SK-N-MC (cell line): ENCODE measurements at regions not wholly inside any gene's neighbourhood (a gene's known extent, or its start where the extent isn't known, plus 50 kb on each side); places are given as distances from the start of the nearest gene placed in this dataset.
"Not testable (repeated sequence)": the region's sequence is repeated elsewhere in the genome, so short reads cannot be mapped to it uniquely, and the experiment has no call there.

Source experiments
- DNase-seq: peaks from one replicate; pipeline ENCODE4 v3.0.0-alpha.2; 2011; ENCODE audit warnings: low read depth, low spot score
- H3K27ac ChIP-seq: fragments of 200-600 bp; sonication (generic); 2 replicates; pipeline ENCODE4 v1.5.1; 2016; ENCODE audit warnings: mixed run types
- H3K36me3 ChIP-seq: fragments of 200-600 bp; sonication (generic); 2 replicates; pipeline ENCODE4 v1.6.1; 2017; ENCODE audit warnings: antibody characterized with exemption, low read length, mixed read lengths; ENCODE audit not compliant: insufficient read depth
- H3K4me3 ChIP-seq: fragments of 200-600 bp; sonication (generic); 2 replicates; pipeline ENCODE4 v1.5.1; 2016
- H3K9ac ChIP-seq: fragments of 200-600 bp; sonication (generic); 2 replicates; pipeline ENCODE4 v1.8.0; 2017; ENCODE audit warnings: mixed run types, mixed read lengths; ENCODE audit not compliant: insufficient read length
- H3K9me3 ChIP-seq: fragments of 200-600 bp; sonication (generic); 2 replicates; pipeline ENCODE4 v1.6.1; 2017; ENCODE audit warnings: low read depth, mild to moderate bottlenecking, antibody characterized with exemption, low read length, moderate library complexity, mixed read lengths
- EZH2 ChIP-seq: fragments of 200-600 bp; sonication (generic); IDR thresholded peaks from one replicate; pipeline ENCODE4 v1.6.1; 2017; ENCODE audit warnings: antibody characterized with exemption
- FOXP2 ChIP-seq: optimal IDR thresholded peaks from 2 replicates; pipeline ENCODE3; 2011; ENCODE audit warnings: mild to moderate bottlenecking, moderate library complexity; ENCODE audit not compliant: insufficient read depth; ENCODE audit errors: extremely low read length, control extremely low read depth
- POLR2AphosphoS5 ChIP-seq: IDR thresholded peaks from 2 replicates; pipeline ENCODE4 v1.6.1; 2012; ENCODE audit warnings: mild to moderate bottlenecking, low read depth, low read length, borderline replicate concordance

DNA sequence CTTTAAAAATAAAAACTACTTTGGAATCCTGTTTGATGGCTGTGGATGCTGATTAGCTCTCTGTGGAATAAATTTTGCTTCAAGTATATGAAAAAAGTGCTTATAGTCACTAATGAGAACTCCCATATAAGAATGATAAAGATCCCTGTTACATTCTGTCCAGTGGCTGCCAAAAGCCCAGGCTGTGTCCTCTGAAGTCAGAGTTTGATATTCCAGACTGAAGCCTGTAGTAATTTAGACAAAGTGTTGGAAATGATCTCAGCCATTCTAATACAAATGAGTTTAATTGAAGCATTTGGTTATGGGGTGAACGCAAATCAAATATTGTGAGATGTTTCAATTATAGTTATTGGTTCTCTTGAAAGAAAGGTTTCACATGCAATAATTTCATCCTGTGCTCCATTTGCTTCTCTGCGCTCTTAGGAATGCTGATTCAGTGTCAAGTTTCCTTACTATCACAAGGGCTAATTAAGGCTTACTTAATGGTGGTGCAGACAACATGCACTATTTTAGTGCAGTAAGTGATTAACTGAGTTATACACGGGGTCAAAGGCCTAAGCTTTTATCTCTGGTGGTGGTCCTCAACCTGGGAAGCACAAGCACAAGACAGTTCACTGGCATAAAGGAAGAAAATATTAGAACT, 867.6 kb downstream of the SORCS1 start:
- Histone ChIP-seq H3K9ac (no peak overlapping the region), H3K9me3 (no peaks in the 10 kb centered on the region), H3K27ac (no peak overlapping the region), H3K4me3 (no peak overlapping the region), H3K36me3 (no peaks in the 10 kb centered on the region)
- TF ChIP-seq EZH2 = no peak
- no peak for TF ChIP-seq FOXP2
- no peak for TF ChIP-seq POLR2AphosphoS5
- DNase-seq = no peak

DNA sequence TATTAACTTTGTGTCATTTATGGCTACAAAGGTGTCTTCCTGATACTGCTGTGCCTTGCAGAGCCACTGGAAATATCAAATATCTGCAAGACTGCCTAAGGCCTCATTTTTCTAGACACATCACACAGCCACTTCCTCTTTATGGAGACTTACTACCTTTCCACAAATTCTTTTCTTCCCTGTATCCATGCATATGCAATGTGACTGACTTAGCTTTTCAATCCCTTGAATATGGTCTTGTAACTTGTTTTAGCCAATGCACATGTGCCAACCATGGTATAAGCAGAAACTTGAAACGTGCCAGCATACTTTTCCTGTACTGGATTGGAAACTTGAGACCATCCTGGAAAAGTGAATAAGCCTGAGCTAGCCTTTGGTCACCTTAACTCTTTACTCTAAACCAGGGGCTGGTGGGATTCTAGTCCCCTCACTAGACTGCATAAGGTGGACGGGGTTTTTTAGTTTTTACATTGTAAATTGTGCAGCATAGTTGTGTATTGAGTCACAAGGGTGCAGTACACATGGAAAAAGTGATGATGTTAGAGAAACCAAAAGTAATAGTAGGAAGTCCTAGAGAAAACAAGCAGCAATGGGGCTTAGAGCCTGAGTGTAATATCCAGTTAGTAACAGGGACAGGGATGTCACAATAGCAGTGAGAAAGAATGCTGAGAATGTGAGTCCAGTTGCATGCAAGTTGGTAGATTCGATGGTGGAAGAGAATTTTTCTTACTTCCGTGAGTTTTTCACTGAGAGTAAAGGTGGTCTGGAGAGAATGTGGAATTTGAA, 879.5 kb downstream of the SORCS1 start:
- Histone ChIP-seq H3K27ac (no peak overlapping the region), H3K4me3 (no peak overlapping the region), H3K36me3 (no peaks in the 10 kb centered on the region), H3K9ac (no peak overlapping the region), H3K9me3 (no peaks in the 10 kb centered on the region)
- no peak for TF ChIP-seq EZH2
- TF ChIP-seq POLR2AphosphoS5 = no peak
- no peak for TF ChIP-seq FOXP2
- DNase-seq = no peak

DNA sequence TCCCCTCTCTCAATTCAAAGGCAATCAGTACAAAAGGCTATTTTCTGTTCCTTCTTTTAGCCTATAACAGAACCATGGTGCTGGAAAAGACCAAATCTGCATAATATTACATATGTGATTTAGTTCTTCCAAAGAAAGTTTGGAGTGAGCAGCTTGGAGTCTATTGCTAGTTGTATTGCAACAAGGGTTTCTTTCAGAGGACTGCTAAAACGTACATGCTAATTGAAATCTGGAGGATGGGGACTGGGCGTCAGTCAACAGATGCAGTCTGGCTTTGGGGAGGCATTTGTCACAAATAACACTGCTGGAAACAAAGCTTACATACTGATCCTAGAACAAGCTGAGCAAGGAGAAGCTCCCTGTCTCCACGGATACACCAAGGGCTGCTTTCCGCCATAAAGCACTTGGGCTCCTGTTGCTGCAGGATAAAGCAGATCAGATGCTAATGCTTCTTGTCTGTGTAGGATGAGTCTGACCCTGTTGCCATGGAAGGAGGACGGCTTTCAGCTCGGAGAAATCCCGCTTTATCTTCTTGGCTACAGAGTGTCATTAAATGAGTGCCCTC, 883.5 kb downstream of the SORCS1 start:
- no peak for DNase-seq
- no peak overlapping the region for H3K27ac ChIP-seq
- TF ChIP-seq EZH2 = no peak
- TF ChIP-seq FOXP2 = no peak
- TF ChIP-seq POLR2AphosphoS5 = no peak
- no peaks in the 10 kb centered on the region for H3K9me3 ChIP-seq
- H3K4me3 ChIP-seq = no peak overlapping the region
- H3K9ac ChIP-seq = no peak overlapping the region
- no peaks in the 10 kb centered on the region for H3K36me3 ChIP-seq

DNA sequence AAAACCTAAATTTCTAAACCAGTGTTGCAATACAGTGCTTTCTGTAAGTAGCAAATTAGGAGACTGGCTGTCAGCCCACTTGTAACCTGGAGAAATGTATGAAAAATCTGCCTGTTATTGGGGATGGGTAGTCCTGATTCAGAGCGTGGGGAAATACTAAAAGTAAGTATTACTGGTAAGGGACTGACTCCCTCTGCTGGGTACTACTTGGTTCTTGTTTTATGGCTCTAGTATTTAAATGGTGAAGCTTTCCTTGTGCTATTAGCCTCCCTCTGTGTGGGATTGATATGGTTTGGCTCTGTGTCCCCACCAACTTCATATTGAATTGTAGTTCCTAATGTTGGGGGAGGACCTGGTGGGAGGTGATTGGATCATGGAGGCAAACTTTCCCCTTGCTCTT, 886.1 kb downstream of the SORCS1 start:
- H3K9ac ChIP-seq = no peak overlapping the region
- H3K36me3 ChIP-seq = no peaks in the 10 kb centered on the region
- no peak overlapping the region for H3K4me3 ChIP-seq
- TF ChIP-seq POLR2AphosphoS5 = no peak
- TF ChIP-seq FOXP2 = no peak
- no peak for TF ChIP-seq EZH2
- H3K27ac ChIP-seq = no peak overlapping the region
- DNase-seq = no peak
- H3K9me3 ChIP-seq = no peaks in the 10 kb centered on the region

DNA sequence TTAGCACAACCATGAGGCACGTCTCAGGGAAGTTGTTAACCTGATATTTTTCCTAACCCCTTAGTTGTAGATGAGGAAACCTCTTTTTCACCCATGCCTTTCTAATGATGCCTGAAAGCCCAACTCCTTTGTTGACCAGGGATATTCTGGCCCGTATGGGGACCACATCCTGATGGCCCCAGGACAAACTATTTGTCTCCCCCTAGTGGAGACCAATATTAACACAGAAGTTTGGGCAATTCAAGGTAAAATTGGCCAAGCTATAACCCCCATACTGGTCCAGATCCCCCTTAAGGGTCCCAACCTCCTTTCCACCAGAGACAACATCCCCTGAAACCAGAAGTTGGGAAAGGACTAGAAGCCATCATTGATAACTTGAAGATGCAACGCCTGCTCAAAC, 893.3 kb downstream of the SORCS1 start:
- Histone ChIP-seq H3K9ac (no peak overlapping the region), H3K27ac (no peak overlapping the region), H3K36me3 (no peaks in the 10 kb centered on the region), H3K9me3 (no peaks in the 10 kb centered on the region), H3K4me3 (no peak overlapping the region)
- TF ChIP-seq FOXP2 (no peak), POLR2AphosphoS5 (no peak), EZH2 (no peak)
- DNase-seq = no peak

DNA sequence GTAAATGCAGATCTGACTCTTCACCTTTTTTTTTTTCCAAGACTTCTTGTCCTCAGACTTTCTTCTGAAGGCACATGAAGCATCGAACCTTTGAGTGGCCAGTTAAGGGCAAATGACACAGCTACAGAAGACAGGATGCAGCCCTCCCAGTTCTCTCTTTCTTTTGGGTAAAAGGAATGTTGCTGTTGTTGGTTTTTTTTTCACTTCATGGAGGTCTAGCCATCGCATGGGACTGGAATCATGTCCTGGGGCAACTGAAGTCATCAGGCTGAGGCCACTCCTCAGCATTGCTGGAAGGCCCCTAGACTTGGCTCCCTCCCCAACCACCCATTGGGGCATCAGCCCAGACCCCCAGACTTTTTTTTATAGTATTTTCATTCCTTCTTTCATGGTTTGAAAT, 896.5 kb downstream of the SORCS1 start:
- TF ChIP-seq FOXP2 = no peak
- TF ChIP-seq EZH2 = no peak
- Histone ChIP-seq H3K9me3 (no peaks in the 10 kb centered on the region), H3K9ac (no peak overlapping the region), H3K4me3 (no peak overlapping the region), H3K36me3 (no peaks in the 10 kb centered on the region), H3K27ac (no peak overlapping the region)
- no peak for DNase-seq

DNA sequence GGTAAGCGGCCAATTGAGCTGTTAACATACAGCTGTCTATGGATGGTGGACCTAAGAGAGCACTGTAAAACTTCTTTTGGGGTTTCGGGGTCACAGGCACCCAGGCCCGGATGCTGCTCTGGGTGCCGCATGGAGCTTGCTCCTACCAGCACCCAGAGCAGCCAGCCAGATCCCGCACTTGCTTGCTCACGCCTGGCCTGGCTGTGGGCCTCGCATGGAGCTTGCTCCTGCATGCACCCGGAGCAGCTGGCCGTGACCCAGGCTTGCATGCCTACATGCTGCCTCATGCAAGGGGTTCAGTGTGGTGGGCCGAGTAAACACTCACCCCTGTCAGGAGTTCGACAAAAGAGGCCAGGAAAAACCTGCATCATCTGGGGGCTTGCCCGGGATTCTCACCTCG, 896.9 kb downstream of the SORCS1 start:
- Histone ChIP-seq H3K36me3 (no peaks in the 10 kb centered on the region), H3K9ac (no peak overlapping the region), H3K4me3 (no peak overlapping the region), H3K27ac (no peak overlapping the region), H3K9me3 (no peaks in the 10 kb centered on the region)
- no peak for TF ChIP-seq POLR2AphosphoS5
- no peak for TF ChIP-seq EZH2
- TF ChIP-seq FOXP2 = no peak
- DNase-seq = no peak

DNA sequence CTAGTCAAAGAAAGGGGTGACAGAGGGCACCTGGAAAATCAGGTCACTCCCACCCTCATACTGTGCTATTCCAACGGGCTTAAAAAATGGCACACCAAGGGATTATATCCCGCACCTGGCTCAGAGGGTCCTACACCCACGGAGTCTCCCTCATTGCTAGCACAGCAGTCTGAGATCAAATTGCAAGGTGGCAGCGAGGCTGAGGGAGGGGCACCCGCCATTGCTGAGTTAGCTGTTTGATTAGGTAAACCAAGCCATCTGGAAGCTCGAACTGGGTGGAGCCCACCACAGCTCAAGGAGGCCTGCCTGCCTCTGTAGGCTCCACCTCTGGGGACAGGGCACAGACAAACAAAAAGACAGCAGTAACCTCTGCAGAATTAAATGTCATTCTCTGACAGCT, 907.1 kb downstream of the SORCS1 start:
- not testable (repeated sequence) for H3K9ac ChIP-seq, H3K4me3 ChIP-seq, DNase-seq, H3K36me3 ChIP-seq, H3K9me3 ChIP-seq, H3K27ac ChIP-seq
